ENCODE measurements at regions not wholly inside any gene's neighbourhood (a gene's known extent, or its start where the extent isn't known, plus 50 kb on each side); places are given as distances from the start of the nearest gene placed in this dataset.

- Histone ChIP-seq H3K9ac (ENCODE audit: low read length) (no peak overlapping the region), H2AFZ (ENCODE audit: low read depth, low read length) (no peak overlapping the region), H2BK15ac (ENCODE audit: low read depth, poor library complexity, severe bottlenecking) (no peak overlapping the region), H2BK5ac (ENCODE audit: low read depth, low read length, poor library complexity, severe bottlenecking) (no peak overlapping the region), H2BK12ac (ENCODE audit: low read length in 2 of 2) (no peak overlapping the region), H2AK5ac (ENCODE audit: low read length, severe bottlenecking) (no peak overlapping the region), H4K8ac (ENCODE audit: low read length) (no peak overlapping the region), H3K4ac (ENCODE audit: low read depth in 1 of 2, low read length in 2 of 2) (no peak overlapping the region), H3K79me1 (replicated peaks; ENCODE audit: low read length, poor library complexity, severe bottlenecking) (no peaks in the 10 kb centered on the region), H3K23ac (ENCODE audit: low read length in 2 of 2) (no peak overlapping the region), H3K36me3 (ENCODE audit: control insufficient read depth in 1 of 2, insufficient read depth in 2 of 2, low read depth in 1 of 2, low read length in 2 of 2) (no peaks in the 10 kb centered on the region), H4K91ac (ENCODE audit: low read length) (no peak overlapping the region), H3K27ac (ENCODE audit: low read length, poor library complexity, severe bottlenecking) (no peak overlapping the region), H3K18ac (ENCODE audit: low read depth in 1 of 2, low read length in 2 of 2) (no peak overlapping the region), H2BK120ac (ENCODE audit: low read depth, low read length) (no peak overlapping the region), H3K4me1 (ENCODE audit: control insufficient read depth, insufficient read depth, low read depth, low read length) (no peaks in the 10 kb centered on the region), H3K4me2 (ENCODE audit: low read length, poor library complexity, severe bottlenecking) (no peak overlapping the region), H3K4me3 (ENCODE audit: insufficient read depth in 1 of 2, low read depth in 1 of 2, low read length in 2 of 2) (no peak overlapping the region), H3K27me3 (ENCODE audit: control insufficient read depth in 1 of 2, insufficient read depth in 1 of 2, low read length in 2 of 2) (peaks cover 14 to 15% of the 10 kb centered on the region in 2 experiments), H3K14ac (ENCODE audit: low read length in 2 of 2) (no peak overlapping the region), H3K9me3 (ENCODE audit: control insufficient read depth, low read length) (no peaks in the 10 kb centered on the region)
- 84% methylated on average over 9 of the region's 10 CpGs for WGBS
- DNase-seq: no peak
These were observed 69.5 kb upstream of the SSX2IP start for GRCh38 chr1:84759756-84760155.

- WGBS: 90% methylated on average over 10 of the region's 15 CpGs
- no peak overlapping the region for H2BK120ac ChIP-seq (ENCODE audit: low read depth, low read length)
- no peaks in the 10 kb centered on the region for H3K4me1 ChIP-seq (ENCODE audit: control insufficient read depth, insufficient read depth, low read depth, low read length)
- no peak overlapping the region for H2BK15ac ChIP-seq (ENCODE audit: low read depth, poor library complexity, severe bottlenecking)
- no peak overlapping the region for H4K8ac ChIP-seq (ENCODE audit: low read length)
- H3K18ac ChIP-seq (ENCODE audit: low read depth in 1 of 2, low read length in 2 of 2): no peak overlapping the region
- no peak overlapping the region for H2AK5ac ChIP-seq (ENCODE audit: low read length, severe bottlenecking)
- H3K4me3 ChIP-seq (ENCODE audit: insufficient read depth in 1 of 2, low read depth in 1 of 2, low read length in 2 of 2): peak overlapping the region in 1 of 2 experiments; percentile 64
- no peak overlapping the region for H3K14ac ChIP-seq (ENCODE audit: low read length in 2 of 2)
- no peak overlapping the region for H2BK5ac ChIP-seq (ENCODE audit: low read depth, low read length, poor library complexity, severe bottlenecking)
- peak; percentile 19 for DNase-seq
- H3K9me3 ChIP-seq (ENCODE audit: control insufficient read depth, low read length): no peaks in the 10 kb centered on the region
- H3K79me1 ChIP-seq (replicated peaks; ENCODE audit: low read length, poor library complexity, severe bottlenecking): no peaks in the 10 kb centered on the region
- H3K9ac ChIP-seq (ENCODE audit: low read length): no peak overlapping the region
- H3K23ac ChIP-seq (ENCODE audit: low read length in 2 of 2): no peak overlapping the region
- H3K27me3 ChIP-seq (ENCODE audit: control insufficient read depth in 1 of 2, insufficient read depth in 1 of 2, low read length in 2 of 2): peaks cover 7 to 8% of the 10 kb centered on the region in 2 experiments
- no peak overlapping the region for H3K27ac ChIP-seq (ENCODE audit: low read length, poor library complexity, severe bottlenecking)
- H2AFZ ChIP-seq (ENCODE audit: low read depth, low read length): no peak overlapping the region
- H4K91ac ChIP-seq (ENCODE audit: low read length): no peak overlapping the region
- H3K36me3 ChIP-seq (ENCODE audit: control insufficient read depth in 1 of 2, insufficient read depth in 2 of 2, low read depth in 1 of 2, low read length in 2 of 2): no peaks in the 10 kb centered on the region
- H2BK12ac ChIP-seq (ENCODE audit: low read length in 2 of 2): no peak overlapping the region
- no peak overlapping the region for H3K4me2 ChIP-seq (ENCODE audit: low read length, poor library complexity, severe bottlenecking)
- H3K4ac ChIP-seq (ENCODE audit: low read depth in 1 of 2, low read length in 2 of 2): no peak overlapping the region
These were observed 68.8 kb upstream of the SSX2IP start for GRCh38 chr1:84758968-84759491.

- Histone ChIP-seq H3K79me1 (replicated peaks; ENCODE audit: low read length, poor library complexity, severe bottlenecking) (no peaks in the 10 kb centered on the region), H3K4me2 (ENCODE audit: low read length, poor library complexity, severe bottlenecking) (no peak overlapping the region), H3K9me3 (ENCODE audit: control insufficient read depth, low read length) (no peaks in the 10 kb centered on the region), H4K8ac (ENCODE audit: low read length) (no peak overlapping the region), H3K9ac (ENCODE audit: low read length) (no peak overlapping the region), H3K23ac (ENCODE audit: low read length in 2 of 2) (no peak overlapping the region), H2AFZ (ENCODE audit: low read depth, low read length) (no peak overlapping the region), H3K18ac (ENCODE audit: low read depth in 1 of 2, low read length in 2 of 2) (no peak overlapping the region), H3K36me3 (ENCODE audit: control insufficient read depth in 1 of 2, insufficient read depth in 2 of 2, low read depth in 1 of 2, low read length in 2 of 2) (no peaks in the 10 kb centered on the region), H2BK15ac (ENCODE audit: low read depth, poor library complexity, severe bottlenecking) (no peak overlapping the region), H3K27ac (ENCODE audit: low read length, poor library complexity, severe bottlenecking) (no peak overlapping the region), H3K4me1 (ENCODE audit: control insufficient read depth, insufficient read depth, low read depth, low read length) (no peaks in the 10 kb centered on the region), H2BK12ac (ENCODE audit: low read length in 2 of 2) (no peak overlapping the region), H3K14ac (ENCODE audit: low read length in 2 of 2) (no peak overlapping the region), H3K27me3 (ENCODE audit: control insufficient read depth in 1 of 2, insufficient read depth in 1 of 2, low read length in 2 of 2) (peaks cover 3 to 5% of the 10 kb centered on the region in 2 experiments), H3K4ac (ENCODE audit: low read depth in 1 of 2, low read length in 2 of 2) (no peak overlapping the region), H2AK5ac (ENCODE audit: low read length, severe bottlenecking) (no peak overlapping the region), H2BK5ac (ENCODE audit: low read depth, low read length, poor library complexity, severe bottlenecking) (no peak overlapping the region), H4K91ac (ENCODE audit: low read length) (no peak overlapping the region), H2BK120ac (ENCODE audit: low read depth, low read length) (no peak overlapping the region), H3K4me3 (ENCODE audit: insufficient read depth in 1 of 2, low read depth in 1 of 2, low read length in 2 of 2) (no peak overlapping the region)
- 92% methylated on average over 3 of the region's 3 CpGs for WGBS
- DNase-seq: no peak
These were observed 68.2 kb upstream of the SSX2IP start for GRCh38 chr1:84758476-84758875.

GRCh38 chr1:84757301-84757700 lies 67.0 kb upstream of the SSX2IP start:
- Histone ChIP-seq H3K4me2 (ENCODE audit: low read length, poor library complexity, severe bottlenecking) (no peak overlapping the region), H3K4me1 (ENCODE audit: control insufficient read depth, insufficient read depth, low read depth, low read length) (no peaks in the 10 kb centered on the region), H2AK5ac (ENCODE audit: low read length, severe bottlenecking) (no peak overlapping the region), H3K9me3 (ENCODE audit: control insufficient read depth, low read length) (no peaks in the 10 kb centered on the region), H2BK120ac (ENCODE audit: low read depth, low read length) (no peak overlapping the region), H2BK15ac (ENCODE audit: low read depth, poor library complexity, severe bottlenecking) (no peak overlapping the region), H3K4me3 (ENCODE audit: insufficient read depth in 1 of 2, low read depth in 1 of 2, low read length in 2 of 2) (no peak overlapping the region), H4K91ac (ENCODE audit: low read length) (no peak overlapping the region), H3K14ac (ENCODE audit: low read length in 2 of 2) (no peak overlapping the region), H3K36me3 (ENCODE audit: control insufficient read depth in 1 of 2, insufficient read depth in 2 of 2, low read depth in 1 of 2, low read length in 2 of 2) (no peaks in the 10 kb centered on the region), H3K18ac (ENCODE audit: low read depth in 1 of 2, low read length in 2 of 2) (no peak overlapping the region), H3K23ac (ENCODE audit: low read length in 2 of 2) (no peak overlapping the region), H3K4ac (ENCODE audit: low read depth in 1 of 2, low read length in 2 of 2) (no peak overlapping the region), H3K79me1 (replicated peaks; ENCODE audit: low read length, poor library complexity, severe bottlenecking) (no peaks in the 10 kb centered on the region), H2BK12ac (ENCODE audit: low read length in 2 of 2) (no peak overlapping the region), H3K27me3 (ENCODE audit: control insufficient read depth in 1 of 2, insufficient read depth in 1 of 2, low read length in 2 of 2) (peaks cover 3 to 5% of the 10 kb centered on the region in 2 experiments), H2AFZ (ENCODE audit: low read depth, low read length) (no peak overlapping the region), H2BK5ac (ENCODE audit: low read depth, low read length, poor library complexity, severe bottlenecking) (no peak overlapping the region), H3K27ac (ENCODE audit: low read length, poor library complexity, severe bottlenecking) (no peak overlapping the region), H3K9ac (ENCODE audit: low read length) (no peak overlapping the region), H4K8ac (ENCODE audit: low read length) (no peak overlapping the region)
- 85% methylated on average over 3 of the region's 4 CpGs for WGBS
- DNase-seq: no peak
